GM21526 (cell line): ENCODE measurements at regions not wholly inside any gene's neighbourhood (a gene's known extent, or its start where the extent isn't known, plus 50 kb on each side); places are given as distances from the start of the nearest gene placed in this dataset.

Source experiments
- ATAC-seq: cut with Tn5 transposase; IDR thresholded peaks from one replicate; pipeline ENCODE4 v1.9.1; 2021; ENCODE audit warnings: moderate library complexity; ENCODE audit not compliant: unreplicated experiment, low FRiP score

DNA sequence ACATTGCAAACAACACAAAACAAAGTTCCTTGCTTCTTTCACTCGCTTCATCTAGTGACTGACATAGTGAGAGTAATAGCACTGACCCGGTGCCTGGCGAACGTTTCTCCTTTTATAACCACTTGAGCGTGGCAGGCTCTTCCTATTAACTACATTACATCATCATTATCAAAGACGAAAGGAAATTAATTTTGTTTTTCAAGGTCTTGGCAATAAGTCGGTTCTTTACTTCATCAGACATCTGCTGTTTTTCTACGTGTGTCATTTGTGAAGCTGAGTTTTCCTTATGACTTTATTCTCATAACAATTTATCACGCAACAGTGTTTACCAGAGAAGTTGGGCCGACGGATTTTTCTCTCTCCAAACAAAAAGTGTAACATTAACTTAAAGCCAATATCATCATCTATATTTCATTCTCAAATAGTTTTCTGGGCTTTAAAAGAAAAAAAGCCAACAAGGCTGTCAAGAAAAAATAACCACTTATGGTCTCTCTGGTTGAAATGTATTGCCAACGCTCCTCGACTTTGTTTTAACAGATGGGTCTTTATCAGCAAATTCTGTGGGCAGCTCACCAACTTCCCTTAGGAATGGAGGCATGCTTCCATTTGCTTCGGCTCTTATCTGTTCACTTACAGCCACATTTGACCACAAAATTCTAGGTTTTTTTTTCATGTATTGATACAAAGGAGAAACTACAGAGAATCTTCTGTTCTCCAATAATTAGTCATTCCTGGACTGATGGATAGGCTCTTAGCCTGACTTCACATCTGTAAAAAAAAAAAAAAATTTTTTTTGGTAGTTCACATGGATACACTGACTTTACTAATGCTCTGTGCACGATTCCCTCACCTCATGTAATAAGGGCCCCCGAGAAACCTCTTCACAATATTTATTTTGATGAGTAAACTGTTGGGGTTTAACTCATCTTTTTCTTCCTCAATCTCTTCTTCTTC, 97.1 kb upstream of the CDKN3 start:
- no peak for ATAC-seq

DNA sequence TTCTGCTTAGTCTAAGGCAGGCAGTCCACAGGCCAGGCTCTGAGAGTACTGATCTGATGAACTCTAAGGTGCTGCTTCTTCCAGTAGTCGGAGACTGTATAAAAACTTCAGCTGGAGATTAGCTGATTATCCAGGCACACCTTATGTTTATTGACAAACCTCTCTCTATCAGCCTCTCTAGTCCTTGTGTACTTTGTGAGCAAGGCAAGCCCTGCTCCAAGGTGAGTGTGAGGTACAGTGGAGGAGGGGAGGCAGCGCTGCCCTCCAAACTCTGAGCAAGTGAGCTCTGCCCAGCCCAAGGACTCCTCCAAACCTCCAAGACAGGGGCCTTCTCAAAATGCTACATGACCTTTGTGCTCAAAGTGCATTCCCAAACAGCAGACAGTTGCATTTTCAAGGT, 95.9 kb upstream of the CDKN3 start:
- ATAC-seq: no peak

- no peak for ATAC-seq
Observed at GRCh38 chr14:54301359-54301758, 95.4 kb upstream of the CDKN3 start.

DNA sequence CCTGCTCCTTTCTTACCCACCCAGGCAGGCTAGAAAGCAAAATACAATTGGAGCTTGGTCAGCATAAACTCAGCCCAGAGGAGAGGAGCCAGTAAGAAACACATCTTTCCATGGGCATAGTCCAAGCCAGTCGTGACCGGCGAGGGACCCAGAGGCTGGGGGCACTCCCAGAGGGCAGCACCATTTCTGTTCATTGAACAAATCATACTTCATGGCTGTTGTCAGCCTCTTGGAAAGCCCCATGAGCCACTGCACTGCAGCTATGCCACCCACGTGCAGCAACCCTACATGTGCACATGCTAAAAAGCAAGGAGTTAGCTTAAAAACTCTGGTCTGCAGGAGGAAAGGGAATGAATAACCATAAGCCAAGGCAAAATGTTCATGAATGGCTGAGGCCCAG, 90.0 kb upstream of the CDKN3 start:
- no peak for ATAC-seq

DNA sequence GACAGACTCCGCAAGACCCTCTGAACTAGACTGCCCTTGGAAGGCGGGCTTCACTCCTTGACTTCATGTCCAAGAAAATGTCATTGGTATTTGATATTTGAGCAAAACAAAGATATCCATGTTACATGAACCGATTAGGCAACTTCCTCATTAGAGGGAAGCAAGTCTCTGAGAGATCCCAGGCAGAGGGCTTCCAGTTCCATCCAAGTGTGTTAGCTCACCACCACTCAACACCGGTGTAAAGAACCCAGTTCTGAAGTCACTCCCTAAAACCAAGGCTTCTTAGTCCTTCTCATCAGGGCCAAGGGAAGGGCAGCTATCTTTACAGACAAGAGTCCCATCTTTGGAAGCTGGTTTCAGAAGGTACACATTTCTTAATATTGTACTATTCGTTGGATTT, 87.2 kb upstream of the CDKN3 start:
- no peak for ATAC-seq

DNA sequence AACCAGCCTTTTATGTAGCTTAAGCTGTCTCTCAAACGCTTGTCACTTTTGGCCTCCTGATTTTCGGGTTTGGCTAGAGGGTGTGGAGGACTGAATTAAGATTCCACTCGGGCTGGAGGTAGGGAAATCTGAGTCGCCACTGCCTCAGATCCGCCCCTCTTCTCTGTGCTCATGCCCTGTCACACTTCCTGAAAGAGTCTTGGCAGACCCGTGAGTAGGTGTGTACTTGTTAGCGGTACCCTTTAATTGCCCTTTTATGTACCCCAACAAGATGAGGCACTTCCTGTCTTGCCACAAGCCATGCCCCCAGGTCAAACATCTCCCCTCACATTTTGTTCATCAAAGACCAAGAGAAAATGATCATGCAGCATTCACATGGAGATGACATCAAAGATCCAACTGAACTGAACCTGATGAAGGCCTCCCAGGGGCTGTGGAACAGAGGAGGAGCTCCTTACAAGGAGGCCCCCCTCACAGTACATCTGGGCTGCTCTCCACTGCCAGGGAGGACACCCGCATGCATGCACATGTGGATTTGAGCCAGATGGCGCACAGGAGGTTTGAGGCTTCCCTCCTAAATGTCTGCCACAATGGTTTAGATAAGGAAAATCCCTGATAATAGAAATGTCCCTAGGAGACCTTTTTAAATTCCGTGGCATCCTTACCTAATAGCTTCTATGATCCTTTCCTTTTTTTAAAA, 86.5 kb upstream of the CDKN3 start:
- no peak for ATAC-seq

GRCh38 chr14:54310851-54311228, 86.0 kb upstream of the CDKN3 start:
- no peak for ATAC-seq

DNA sequence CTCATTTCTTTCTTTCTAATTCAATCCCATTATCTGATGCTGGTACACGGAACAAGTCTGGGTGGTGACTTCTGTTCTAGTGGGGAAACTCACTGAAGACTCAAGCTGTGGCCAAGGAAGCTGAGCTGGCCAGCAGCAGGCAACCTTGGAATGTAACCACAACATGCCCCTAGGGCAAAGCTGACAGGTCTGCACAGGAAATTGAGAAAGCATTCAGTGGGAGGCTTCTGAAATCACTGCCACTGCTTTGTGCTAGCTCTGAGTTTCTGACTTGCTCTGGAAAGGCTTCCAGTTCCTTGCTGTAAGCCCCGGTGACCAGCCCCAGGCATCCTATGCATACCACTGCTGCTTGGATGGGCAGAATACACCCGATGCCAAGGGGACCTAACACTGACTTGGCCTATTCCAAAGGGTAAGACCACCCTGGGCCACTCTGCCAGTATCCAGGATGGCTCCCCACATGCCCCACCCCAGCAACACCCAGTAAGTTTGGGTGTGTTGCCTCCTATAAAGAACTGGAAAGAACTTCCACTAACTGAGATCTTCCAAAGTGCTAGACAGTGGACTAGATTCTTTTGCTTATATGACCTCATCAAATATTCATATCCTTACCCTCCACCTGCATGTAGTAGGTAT, 84.5 kb upstream of the CDKN3 start:
- no peak for ATAC-seq

DNA sequence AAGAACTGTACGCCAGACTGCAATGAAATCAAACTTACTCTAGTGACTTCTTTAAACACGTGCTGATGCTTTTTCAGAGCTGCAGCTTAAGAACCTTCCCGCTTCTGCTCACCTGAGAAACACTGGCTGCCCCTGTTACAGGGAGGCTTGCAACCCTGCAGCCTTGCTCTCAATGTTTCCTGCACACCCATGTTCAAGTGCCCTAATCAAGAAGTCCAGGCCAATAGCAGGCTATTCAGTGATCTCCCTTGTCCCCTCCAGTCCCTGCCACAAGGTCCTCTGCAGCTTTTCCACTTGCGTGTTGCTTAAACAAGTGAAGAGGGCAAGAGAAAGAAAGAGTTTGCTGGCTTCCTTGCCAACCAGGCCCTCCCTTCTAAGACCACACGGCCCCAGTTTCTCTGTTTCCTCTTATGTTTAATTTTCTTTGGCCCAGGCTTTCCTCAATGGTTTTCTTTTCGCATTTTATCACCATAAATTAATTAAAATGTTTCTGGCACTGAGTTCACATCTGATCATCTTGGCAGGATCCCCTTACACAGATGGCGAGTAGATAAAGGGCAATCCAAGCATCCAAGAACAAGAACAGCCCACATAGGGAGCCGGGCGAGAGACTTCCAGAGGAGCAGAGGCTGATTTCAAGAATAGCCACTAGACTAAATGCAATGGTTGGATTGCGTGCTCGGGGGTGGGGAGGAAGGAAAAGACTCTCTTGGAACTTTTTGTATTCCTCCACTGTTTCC, 82.3 kb upstream of the CDKN3 start:
- no peak for ATAC-seq

GRCh38 chr14:54316652-54317051, 80.2 kb upstream of the CDKN3 start:
- no peak for ATAC-seq

GRCh38 chr14:54317391-54317790, 79.4 kb upstream of the CDKN3 start:
- ATAC-seq: no peak

DNA sequence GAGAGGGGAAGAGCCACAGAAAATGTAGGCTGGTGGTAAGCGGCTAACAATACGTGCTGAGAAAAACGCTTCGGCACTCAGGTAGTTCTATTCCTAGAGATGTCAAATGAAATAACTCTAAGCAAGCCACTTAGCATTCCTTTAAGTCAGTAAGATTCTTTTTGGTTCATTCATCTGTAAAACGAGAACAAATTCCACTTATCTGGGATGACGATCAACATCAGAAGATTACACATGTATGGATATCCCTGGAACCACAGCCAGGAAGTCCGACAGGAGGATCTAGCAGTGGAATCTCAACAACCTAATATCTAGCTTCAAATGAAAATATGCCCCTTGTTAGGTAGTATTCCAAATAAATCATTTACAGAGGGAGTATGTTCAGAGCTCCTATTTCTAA, 74.6 kb upstream of the CDKN3 start:
- ATAC-seq: no peak

DNA sequence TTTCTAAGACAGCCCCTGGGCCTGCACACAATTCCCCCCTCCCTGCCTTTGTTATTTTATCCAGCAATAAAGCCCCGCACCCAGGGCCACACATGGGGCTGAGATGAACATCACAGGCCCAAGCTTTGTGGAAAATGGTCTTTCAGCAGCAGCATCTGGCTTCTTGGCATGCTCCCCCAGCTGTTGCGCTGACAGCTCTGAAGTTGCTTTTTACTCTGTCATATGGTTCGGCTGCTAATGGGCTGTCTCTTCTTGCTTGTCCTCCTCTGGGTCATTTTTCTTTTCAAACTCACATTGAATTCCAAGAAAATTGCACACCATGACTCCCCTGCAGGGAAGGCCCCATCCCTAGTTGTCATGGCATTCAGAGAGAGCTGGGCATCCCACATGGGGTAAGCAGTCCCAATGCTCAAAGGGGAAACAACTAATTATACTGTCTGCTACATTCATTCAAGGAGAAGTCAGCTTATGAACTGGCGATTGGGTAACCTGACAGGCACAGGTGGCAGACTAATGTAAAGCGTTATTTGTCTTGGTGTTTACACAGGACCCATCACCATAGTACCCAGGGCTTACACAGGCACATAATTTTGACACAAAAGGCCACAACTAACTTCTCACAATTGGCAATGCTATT, 74.0 kb upstream of the CDKN3 start:
- no peak for ATAC-seq

DNA sequence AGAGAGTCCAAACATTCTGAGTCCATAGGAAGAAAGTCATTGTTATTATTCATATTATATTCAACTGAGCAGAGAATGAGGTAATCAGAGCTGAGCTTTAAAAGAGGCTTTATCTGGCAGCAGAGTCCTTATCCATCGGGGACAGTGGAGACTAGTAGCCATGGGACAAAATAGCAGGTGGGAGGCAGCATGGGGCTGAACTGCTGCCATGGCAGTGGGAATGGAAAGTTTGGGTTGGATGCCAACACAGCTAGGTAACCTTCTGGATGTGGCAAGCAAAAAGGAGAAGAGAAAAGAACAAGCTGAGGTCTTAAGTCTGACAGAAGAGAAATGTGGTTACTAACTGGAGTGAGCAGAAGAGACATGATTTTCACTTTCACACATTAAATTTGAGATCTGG, 71.0 kb upstream of the CDKN3 start:
- no peak for ATAC-seq

DNA sequence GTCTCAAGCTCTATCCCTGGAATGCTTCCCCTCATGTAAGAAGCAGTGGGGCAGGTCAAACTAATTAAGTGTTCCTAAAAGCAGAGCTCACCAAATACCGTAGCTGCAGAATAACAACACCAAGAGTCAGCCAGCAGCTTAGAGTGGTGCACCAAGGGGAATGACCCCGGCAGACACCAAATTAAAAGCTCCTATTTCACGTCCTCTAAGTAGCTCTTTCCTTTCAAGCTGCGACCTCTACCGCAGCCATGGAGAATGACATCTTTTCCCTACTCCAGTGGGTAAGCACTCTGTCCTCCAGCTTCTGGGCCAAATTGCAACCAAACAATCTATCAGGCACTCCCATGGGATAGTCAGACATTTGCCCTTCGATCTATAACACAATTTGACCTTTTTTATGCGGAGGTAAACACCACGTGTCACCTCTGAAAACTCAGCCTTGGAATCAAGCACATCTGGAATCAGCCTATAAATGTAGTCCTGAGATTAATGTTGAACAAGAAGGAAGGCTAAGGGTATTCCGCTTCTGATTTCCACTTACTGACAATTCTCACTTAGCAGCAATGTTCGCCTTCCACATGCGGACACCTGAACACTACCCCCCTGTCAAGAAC, 67.6 kb upstream of the CDKN3 start:
- ATAC-seq: peak; percentile 55

GRCh38 chr14:54330876-54331275, 65.9 kb upstream of the CDKN3 start:
- no peak for ATAC-seq

- no peak for ATAC-seq
Observed at GRCh38 chr14:54331516-54331915, 65.3 kb upstream of the CDKN3 start.

- ATAC-seq: no peak
Observed at GRCh38 chr14:54332490-54332889, 64.3 kb upstream of the CDKN3 start.

DNA sequence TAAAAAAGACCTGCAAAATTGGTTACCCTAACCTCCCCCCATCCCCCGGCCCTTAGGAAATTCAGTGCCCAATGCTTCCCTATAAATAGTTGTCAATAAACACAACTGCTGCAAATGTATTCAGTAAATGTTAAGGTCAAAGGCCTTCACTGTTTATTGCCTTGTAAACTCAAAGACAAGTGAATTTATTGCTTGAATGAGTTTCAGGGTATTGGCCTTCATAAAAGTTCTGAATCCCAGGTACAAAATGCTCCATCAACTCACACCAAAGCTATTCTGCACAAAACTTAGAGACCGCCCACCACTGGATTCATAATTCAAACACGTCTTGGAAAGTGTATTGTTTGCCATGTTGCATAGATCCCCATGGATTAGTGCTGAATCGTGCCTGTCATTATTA, 63.3 kb upstream of the CDKN3 start:
- no peak for ATAC-seq

GRCh38 chr14:54335569-54336155, 61.1 kb upstream of the CDKN3 start:
- no peak for ATAC-seq
